ENCODE measurements at regions not wholly inside any gene's neighbourhood (a gene's known extent, or its start where the extent isn't known, plus 50 kb on each side); places are given as distances from the start of the nearest gene placed in this dataset.

DNA sequence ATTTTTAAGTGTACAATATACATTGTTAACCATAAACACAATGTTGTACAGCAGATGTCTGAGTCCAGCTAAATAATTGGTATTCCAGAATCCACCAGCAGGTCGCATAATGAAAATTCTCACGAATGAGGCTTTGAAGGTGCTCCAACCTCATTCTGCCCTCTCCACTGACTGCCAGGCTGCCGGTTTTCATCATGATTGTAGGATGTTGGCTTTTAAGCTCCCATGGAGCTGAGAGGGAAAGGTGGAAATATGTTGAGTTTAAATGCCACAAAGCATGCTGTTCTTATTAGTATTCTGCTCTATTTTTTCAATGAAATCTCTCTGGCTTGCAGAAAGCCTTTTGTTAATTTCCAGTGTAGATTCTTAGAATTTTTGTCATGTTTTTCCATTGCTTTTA lies 337.2 kb upstream of the DDI1 start:
- TF ChIP-seq POLR2A (IDR thresholded peaks at IDR 0.05): no peak
- TF ChIP-seq, protein P1, sequence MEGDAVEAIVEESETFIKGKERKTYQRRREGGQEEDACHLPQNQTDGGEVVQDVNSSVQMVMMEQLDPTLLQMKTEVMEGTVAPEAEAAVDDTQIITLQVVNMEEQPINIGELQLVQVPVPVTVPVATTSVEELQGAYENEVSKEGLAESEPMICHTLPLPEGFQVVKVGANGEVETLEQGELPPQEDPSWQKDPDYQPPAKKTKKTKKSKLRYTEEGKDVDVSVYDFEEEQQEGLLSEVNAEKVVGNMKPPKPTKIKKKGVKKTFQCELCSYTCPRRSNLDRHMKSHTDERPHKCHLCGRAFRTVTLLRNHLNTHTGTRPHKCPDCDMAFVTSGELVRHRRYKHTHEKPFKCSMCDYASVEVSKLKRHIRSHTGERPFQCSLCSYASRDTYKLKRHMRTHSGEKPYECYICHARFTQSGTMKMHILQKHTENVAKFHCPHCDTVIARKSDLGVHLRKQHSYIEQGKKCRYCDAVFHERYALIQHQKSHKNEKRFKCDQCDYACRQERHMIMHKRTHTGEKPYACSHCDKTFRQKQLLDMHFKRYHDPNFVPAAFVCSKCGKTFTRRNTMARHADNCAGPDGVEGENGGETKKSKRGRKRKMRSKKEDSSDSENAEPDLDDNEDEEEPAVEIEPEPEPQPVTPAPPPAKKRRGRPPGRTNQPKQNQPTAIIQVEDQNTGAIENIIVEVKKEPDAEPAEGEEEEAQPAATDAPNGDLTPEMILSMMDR (IDR thresholded peaks at IDR 0.05): no peak

Measured in lower leg skin (tissue), 3 donors.